GM12878 (cell line): ENCODE measurements at regions not wholly inside any gene's neighbourhood (a gene's known extent, or its start where the extent isn't known, plus 50 kb on each side); places are given as distances from the start of the nearest gene placed in this dataset.

Experiments
- ATAC-seq: fragments of 200-7000 bp; cut with Tn5 transposase; 3 replicates; pipeline ENCODE4 v1.9.1; 2020; ENCODE audit warnings: mild to moderate bottlenecking, moderate library complexity
- BruUV-seq: library from RNA; stranded (reverse); fragments of 400-500 nt; replicated peaks from 2 replicates; lab custom pipeline; 2021; lab: Mats Ljungman, UMichigan
- CTCF ChIA-PET: fragments of 300-600 bp; sonication (Branson Sonifier 250); formaldehyde crosslinking; extraction: SDS; loops from one replicate; lab custom pipeline; 2021; ENCODE audit warnings: inconsistent platforms; lab: Yijun Ruan, JAX
- POLR2A ChIA-PET: fragments of 350-600 bp; formaldehyde crosslinking; extraction: SDS; loops from one replicate; lab custom pipeline; 2021; ENCODE audit warnings: inconsistent platforms; lab: Charles Lee
- RAD21 ChIA-PET: fragments of 300-600 bp; sonication (Branson Sonifier 250); formaldehyde crosslinking; loops from one replicate; lab custom pipeline; 2023; ENCODE audit warnings: antibody characterized with exemption; ENCODE audit not compliant: unreplicated experiment; lab: Charles Lee
- SMC1A ChIA-PET: fragments of 300-600 bp; sonication (Branson Sonifier 250); formaldehyde crosslinking; loops from one replicate; lab custom pipeline; 2023; ENCODE audit not compliant: unreplicated experiment, uncharacterized antibody; lab: Charles Lee
- DNase-seq: peaks from one replicate; pipeline ENCODE4 v3.0.0-alpha.2; 2011; ENCODE audit warnings: low read depth, low spot score
- FAIRE-seq: peaks from 3 replicates; lab custom pipeline; 2011; peaks lifted over from hg19 to GRCh38; lab: Jason Lieb, UNC
- H2AFZ ChIP-seq: 2 replicates; pipeline ENCODE4 v1.6.0; 2011; ENCODE audit warnings: low read depth, low read length, control low read depth; ENCODE audit not compliant: control insufficient read depth
- H3K27ac ChIP-seq: 2 replicates; pipeline ENCODE4 v1.5.1; 2011; ENCODE audit warnings: control low read depth; ENCODE audit not compliant: control insufficient read depth, insufficient read depth
- H3K27me3 ChIP-seq, 2 experiments: replicated peaks in 1 of 2; 2 replicates each; pipeline versions ENCODE4 v1.6.0 to v1.6.1; 2011; ENCODE audit warnings: low read length in 1 of 2; ENCODE audit not compliant: control insufficient read depth in 2 of 2, insufficient read depth in 2 of 2
- H3K36me3 ChIP-seq, 2 experiments: 2 replicates each; pipeline ENCODE4 v1.5.1; 2011; ENCODE audit warnings: low read length in 1 of 2; ENCODE audit not compliant: control insufficient read depth in 2 of 2, insufficient read depth in 2 of 2
- H3K4me1 ChIP-seq: 2 replicates; pipeline ENCODE4 v1.6.1; 2011; ENCODE audit warnings: mild to moderate bottlenecking, low read length, moderate library complexity, mixed read lengths; ENCODE audit not compliant: control insufficient read depth, insufficient read depth
- H3K4me2 ChIP-seq: 2 replicates; pipeline ENCODE4 v1.6.0; 2011; ENCODE audit warnings: control low read depth; ENCODE audit not compliant: control insufficient read depth, insufficient read depth
- H3K4me3 ChIP-seq: fragments of 200-600 bp; sonication (generic); 2 replicates; pipeline ENCODE4 v1.5.1; 2016
- H3K79me2 ChIP-seq: 2 replicates; pipeline ENCODE4 v1.6.0; 2011; ENCODE audit warnings: low read length; ENCODE audit not compliant: control insufficient read depth, insufficient read depth
- H3K9ac ChIP-seq: 2 replicates; pipeline ENCODE4 v1.8.0; 2011; ENCODE audit warnings: low read length, control low read depth, mixed read lengths; ENCODE audit not compliant: control insufficient read depth, insufficient read depth
- H3K9me3 ChIP-seq: replicated peaks from 3 replicates; pipeline ENCODE4 v1.5.1; 2011; ENCODE audit warnings: mild to moderate bottlenecking, low read length; ENCODE audit not compliant: control insufficient read depth, insufficient read depth
- H4K20me1 ChIP-seq: 2 replicates; pipeline ENCODE4 v1.6.0; 2011; ENCODE audit not compliant: control insufficient read depth, insufficient read depth
- CBX5 ChIP-seq: sonication (generic); IDR thresholded peaks from 2 replicates; pipeline ENCODE4 v1.6.1; 2016; ENCODE audit warnings: low read depth, moderate library complexity, mild to moderate bottlenecking, inconsistent platforms
- CREB1 ChIP-seq: IDR thresholded peaks from 2 replicates; pipeline ENCODE4 v1.6.1; 2012; ENCODE audit warnings: low read depth, mild to moderate bottlenecking, inconsistent platforms
- ETV6 ChIP-seq, 2 experiments: fragments of 450-650 bp in 1 of 2; IDR thresholded peaks in 1 of 2; conservative IDR thresholded peaks in 1 of 2; 2 replicates each; pipeline ENCODE4 v1.6.1; 2014; ENCODE audit warnings: antibody characterized with exemption in 1 of 2, borderline replicate concordance in 1 of 2, low read depth in 1 of 2, mild to moderate bottlenecking in 1 of 2, moderate library complexity in 1 of 2
- IKZF2 ChIP-seq, 2 experiments: fragments of 450-650 bp; IDR thresholded peaks; 2 replicates each; pipeline ENCODE4 v1.6.1; 2017; ENCODE audit warnings: mild to moderate bottlenecking in 2 of 2, moderate library complexity in 2 of 2
- NFIC ChIP-seq: IDR thresholded peaks from 2 replicates; pipeline ENCODE4 v1.6.1; 2012; ENCODE audit warnings: low read depth, mild to moderate bottlenecking, inconsistent platforms, low read length, moderate library complexity
- WGBS: methylation state at CpG from one replicate; pipeline ENCODE4 v1.1.6; 2016; ENCODE audit warnings: low lambda C conversion rate; ENCODE audit not compliant: insufficient replicate concordance, insufficient coverage; ENCODE audit errors: missing lambda C conversion rate; 5-methylcytosine and 5-hydroxymethylcytosine counted together
- in situ Hi-C: fragments of 300-500 bp; cut with MboI; formaldehyde crosslinking; loops from 9 replicates; pipeline ENCODE4 v1.14.3; 2018; ENCODE audit warnings: mixed read lengths
- intact Hi-C: fragments of 100-400 bp; cut with micrococcal nuclease; formaldehyde crosslinking; loops from one replicate; pipeline ENCODE4 v1.14.2; 2022; ENCODE audit not compliant: unreplicated experiment
- TF ChIP-seq, protein P1 (sequence below): IDR thresholded peaks from 2 replicates; pipeline ENCODE4 v1.6.1; 2011; ENCODE audit warnings: mild to moderate bottlenecking, low read depth, low read length, moderate library complexity; ENCODE audit not compliant: insufficient replicate concordance
- TF ChIP-seq, protein P2 (sequence below): fragments of 450-650 bp; IDR thresholded peaks from 2 replicates; pipeline ENCODE4 v1.6.1; 2014; ENCODE audit warnings: mild to moderate bottlenecking
- TF ChIP-seq, protein P3 (sequence below), 3 experiments: IDR thresholded peaks in 2 of 3; conservative IDR thresholded peaks in 1 of 3; 2 replicates each; pipeline ENCODE4 v1.5.1; 2011; ENCODE audit warnings: low read depth in 3 of 3, low read length in 3 of 3, mild to moderate bottlenecking in 3 of 3, control low read depth in 2 of 3, moderate library complexity in 2 of 3, inconsistent platforms in 1 of 3, mixed read lengths in 1 of 3; ENCODE audit not compliant: control insufficient read depth in 2 of 3, insufficient read depth in 1 of 3; ENCODE audit errors: extremely low read depth in 1 of 3

DNA sequence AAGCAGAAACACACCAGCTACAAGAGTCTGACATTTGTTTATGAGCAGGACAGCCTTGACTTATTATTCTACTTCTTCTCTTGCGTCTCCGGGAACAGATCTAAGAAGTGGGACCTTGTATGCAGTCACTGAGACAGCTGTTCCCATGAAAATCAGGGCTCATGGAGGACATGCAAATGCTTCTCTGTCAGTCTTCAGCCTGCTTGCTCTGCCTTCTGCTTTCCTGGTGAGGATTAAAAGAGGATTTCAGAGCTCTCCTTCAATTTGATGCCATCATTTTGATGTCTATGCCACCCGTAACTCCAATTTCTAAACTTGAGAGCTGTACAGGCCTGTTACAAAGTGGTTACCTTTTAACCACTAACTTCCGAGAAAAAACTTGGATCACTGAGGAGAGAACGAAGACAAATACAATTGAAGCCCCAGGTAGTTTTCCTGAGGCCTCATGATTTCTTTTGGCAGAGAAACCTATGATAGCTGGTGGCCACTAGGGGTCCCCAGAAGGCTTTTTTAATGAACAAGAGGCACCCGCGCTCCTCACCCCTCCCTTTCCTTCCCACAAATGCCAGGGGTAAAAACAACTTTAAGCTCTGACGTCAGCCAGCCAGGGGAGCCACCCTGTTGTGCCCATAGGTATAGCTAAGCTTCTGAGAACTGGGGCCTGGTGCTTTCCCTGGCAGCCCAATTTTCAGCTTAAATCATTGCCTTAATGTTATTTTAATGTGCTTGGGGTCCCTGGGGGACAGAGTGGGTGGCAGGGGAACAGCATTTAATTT, 97.0 kb downstream of the DDIT4L start (continued):
- TF ChIP-seq, protein P1, sequence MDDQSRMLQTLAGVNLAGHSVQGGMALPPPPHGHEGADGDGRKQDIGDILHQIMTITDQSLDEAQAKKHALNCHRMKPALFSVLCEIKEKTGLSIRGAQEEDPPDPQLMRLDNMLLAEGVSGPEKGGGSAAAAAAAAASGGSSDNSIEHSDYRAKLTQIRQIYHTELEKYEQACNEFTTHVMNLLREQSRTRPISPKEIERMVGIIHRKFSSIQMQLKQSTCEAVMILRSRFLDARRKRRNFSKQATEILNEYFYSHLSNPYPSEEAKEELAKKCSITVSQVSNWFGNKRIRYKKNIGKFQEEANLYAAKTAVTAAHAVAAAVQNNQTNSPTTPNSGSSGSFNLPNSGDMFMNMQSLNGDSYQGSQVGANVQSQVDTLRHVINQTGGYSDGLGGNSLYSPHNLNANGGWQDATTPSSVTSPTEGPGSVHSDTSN: no peak
- no peak for TF ChIP-seq NFIC
- 0 out of 2 replicates have a peak, but pooled peaks have one; percentile 45 for TF ChIP-seq CREB1

DNA sequence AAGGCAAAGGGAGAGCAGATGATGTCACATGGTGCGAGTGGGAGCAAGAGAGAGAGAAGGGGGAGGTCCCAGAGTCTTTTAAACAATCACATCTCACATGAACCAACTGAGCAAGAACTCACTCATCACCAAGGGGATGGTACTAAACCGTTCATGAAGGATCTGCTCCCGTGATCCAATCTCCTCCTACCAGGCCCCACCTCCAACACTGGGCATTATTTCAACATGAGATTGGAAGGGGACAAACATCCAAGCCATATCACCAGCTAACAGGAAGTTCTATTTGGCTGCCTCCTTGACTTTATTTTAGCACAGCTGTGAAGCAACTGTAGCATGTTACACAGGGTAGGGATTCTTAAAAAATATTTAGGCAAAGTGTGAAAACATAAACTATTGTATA, 102.5 kb downstream of the DDIT4L start:
- TF ChIP-seq, protein P2, sequence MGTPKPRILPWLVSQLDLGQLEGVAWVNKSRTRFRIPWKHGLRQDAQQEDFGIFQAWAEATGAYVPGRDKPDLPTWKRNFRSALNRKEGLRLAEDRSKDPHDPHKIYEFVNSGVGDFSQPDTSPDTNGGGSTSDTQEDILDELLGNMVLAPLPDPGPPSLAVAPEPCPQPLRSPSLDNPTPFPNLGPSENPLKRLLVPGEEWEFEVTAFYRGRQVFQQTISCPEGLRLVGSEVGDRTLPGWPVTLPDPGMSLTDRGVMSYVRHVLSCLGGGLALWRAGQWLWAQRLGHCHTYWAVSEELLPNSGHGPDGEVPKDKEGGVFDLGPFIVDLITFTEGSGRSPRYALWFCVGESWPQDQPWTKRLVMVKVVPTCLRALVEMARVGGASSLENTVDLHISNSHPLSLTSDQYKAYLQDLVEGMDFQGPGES: no peak
- TF ChIP-seq IKZF2 (IDR thresholded peaks at IDR 0.05) (no peak), CBX5 (no peak), ETV6 (conservative IDR thresholded peaks at IDR 0.05 in 1 of 2, IDR thresholded peaks at IDR 0.05 in 1 of 2; ENCODE audit: borderline replicate concordance in 1 of 2, low read depth in 1 of 2) (no peak)
- TF ChIP-seq, protein P3, sequence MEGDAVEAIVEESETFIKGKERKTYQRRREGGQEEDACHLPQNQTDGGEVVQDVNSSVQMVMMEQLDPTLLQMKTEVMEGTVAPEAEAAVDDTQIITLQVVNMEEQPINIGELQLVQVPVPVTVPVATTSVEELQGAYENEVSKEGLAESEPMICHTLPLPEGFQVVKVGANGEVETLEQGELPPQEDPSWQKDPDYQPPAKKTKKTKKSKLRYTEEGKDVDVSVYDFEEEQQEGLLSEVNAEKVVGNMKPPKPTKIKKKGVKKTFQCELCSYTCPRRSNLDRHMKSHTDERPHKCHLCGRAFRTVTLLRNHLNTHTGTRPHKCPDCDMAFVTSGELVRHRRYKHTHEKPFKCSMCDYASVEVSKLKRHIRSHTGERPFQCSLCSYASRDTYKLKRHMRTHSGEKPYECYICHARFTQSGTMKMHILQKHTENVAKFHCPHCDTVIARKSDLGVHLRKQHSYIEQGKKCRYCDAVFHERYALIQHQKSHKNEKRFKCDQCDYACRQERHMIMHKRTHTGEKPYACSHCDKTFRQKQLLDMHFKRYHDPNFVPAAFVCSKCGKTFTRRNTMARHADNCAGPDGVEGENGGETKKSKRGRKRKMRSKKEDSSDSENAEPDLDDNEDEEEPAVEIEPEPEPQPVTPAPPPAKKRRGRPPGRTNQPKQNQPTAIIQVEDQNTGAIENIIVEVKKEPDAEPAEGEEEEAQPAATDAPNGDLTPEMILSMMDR (IDR thresholded peaks at IDR 0.05 in 2 of 3, conservative IDR thresholded peaks at IDR 0.05 in 1 of 3; ENCODE audit: control insufficient read depth in 2 of 3, extremely low read depth in 1 of 3, insufficient read depth in 1 of 3, low read depth in 3 of 3, low read length in 3 of 3): no peak
- no peaks in the 10 kb centered on the region for H3K27me3 ChIP-seq
- intact Hi-C loops (no loop called here), in situ Hi-C loops (no loop called here)
- H3K4me3 ChIP-seq: no peak overlapping the region
- no peak overlapping the region for H2AFZ ChIP-seq
- ATAC-seq: no peak
- H4K20me1 ChIP-seq: no peaks in the 10 kb centered on the region
- no peak overlapping the region for H3K9ac ChIP-seq
- H3K4me1 ChIP-seq: no peaks in the 10 kb centered on the region
- no TSS peak for BruUV-seq
- no peak overlapping the region for H3K4me2 ChIP-seq
- H3K36me3 ChIP-seq: no peaks in the 10 kb centered on the region
- no peak for DNase-seq
- POLR2A ChIA-PET: interaction anchor here (1.6 kb wide), 1 partner anchor 12 kb away, joined by 4 read pairs; no protein-coding TSS in a partner anchor
- H3K9me3 ChIP-seq: no peaks in the 10 kb centered on the region; the same call in 2 of the 3 replicates
- WGBS: 2% methylated on average over 3 of the region's 3 CpGs
- FAIRE-seq: no peak
- no peak overlapping the region for H3K27ac ChIP-seq
- SMC1A ChIA-PET: interaction anchor here (0.9 to 2.2 kb wide), 3 partner anchors 9 to 19 kb away, joined by 3 to 6 read pairs (median 3); no protein-coding TSS in a partner anchor
- CTCF ChIA-PET: interaction anchor here (0.6 to 2.2 kb wide), 4 partner anchors 8 to 651 kb away, joined by 3 to 11 read pairs (median 4); no protein-coding TSS in a partner anchor
- no peaks in the 10 kb centered on the region for H3K79me2 ChIP-seq
- RAD21 ChIA-PET: interaction anchor here (1.4 kb wide), 1 partner anchor 10 kb away, joined by 3 read pairs; no protein-coding TSS in a partner anchor
